ENCODE measurements at regions not wholly inside any gene's neighbourhood (a gene's known extent, or its start where the extent isn't known, plus 50 kb on each side); places are given as distances from the start of the nearest gene placed in this dataset.

DNA sequence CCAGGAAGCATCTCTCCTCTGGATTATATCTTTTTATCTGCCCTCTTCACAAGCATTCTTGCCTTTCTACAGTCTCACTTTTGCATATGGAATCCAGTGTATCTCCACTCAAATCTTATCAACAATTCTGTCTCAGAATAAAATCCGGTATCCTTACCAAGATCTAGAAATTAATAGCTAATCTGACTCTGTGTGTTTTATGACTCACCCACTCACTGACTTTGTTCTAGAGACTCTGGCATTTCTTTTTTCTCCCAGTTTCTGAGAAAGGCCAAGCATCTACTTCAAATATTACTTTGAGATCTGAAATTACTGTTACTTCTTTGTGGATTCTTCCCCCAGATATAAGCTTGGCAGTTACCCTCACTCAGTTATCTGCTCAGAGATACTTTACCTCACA, 913.5 kb upstream of the ATXN8OS start:
- TF ChIP-seq, protein P1, sequence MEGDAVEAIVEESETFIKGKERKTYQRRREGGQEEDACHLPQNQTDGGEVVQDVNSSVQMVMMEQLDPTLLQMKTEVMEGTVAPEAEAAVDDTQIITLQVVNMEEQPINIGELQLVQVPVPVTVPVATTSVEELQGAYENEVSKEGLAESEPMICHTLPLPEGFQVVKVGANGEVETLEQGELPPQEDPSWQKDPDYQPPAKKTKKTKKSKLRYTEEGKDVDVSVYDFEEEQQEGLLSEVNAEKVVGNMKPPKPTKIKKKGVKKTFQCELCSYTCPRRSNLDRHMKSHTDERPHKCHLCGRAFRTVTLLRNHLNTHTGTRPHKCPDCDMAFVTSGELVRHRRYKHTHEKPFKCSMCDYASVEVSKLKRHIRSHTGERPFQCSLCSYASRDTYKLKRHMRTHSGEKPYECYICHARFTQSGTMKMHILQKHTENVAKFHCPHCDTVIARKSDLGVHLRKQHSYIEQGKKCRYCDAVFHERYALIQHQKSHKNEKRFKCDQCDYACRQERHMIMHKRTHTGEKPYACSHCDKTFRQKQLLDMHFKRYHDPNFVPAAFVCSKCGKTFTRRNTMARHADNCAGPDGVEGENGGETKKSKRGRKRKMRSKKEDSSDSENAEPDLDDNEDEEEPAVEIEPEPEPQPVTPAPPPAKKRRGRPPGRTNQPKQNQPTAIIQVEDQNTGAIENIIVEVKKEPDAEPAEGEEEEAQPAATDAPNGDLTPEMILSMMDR (conservative IDR thresholded peaks at IDR 0.05 in 1 of 2, IDR thresholded peaks at IDR 0.05 in 1 of 2; ENCODE audit: low read depth in 1 of 2, low read length in 2 of 2): no peak
- no peak for TF ChIP-seq EZH2 (IDR thresholded peaks at IDR 0.05; ENCODE audit: low read length, missing control alignments)

Data from fibroblast of lung (primary cell).